Left lung (tissue), 4 donors: ENCODE measurements at regions not wholly inside any gene's neighbourhood (a gene's known extent, or its start where the extent isn't known, plus 50 kb on each side); places are given as distances from the start of the nearest gene placed in this dataset.
A peak's percentile ranks its signal among the peaks of the same experiment; 100 is the strongest.

Experiments used
- ATAC-seq: fragments of 200-7000 bp; cut with Tn5 transposase; one replicate; pipeline ENCODE4 v1.9.1; 2020; ENCODE audit warnings: moderate library complexity
- DNase-seq, 4 donors: peaks; one replicate each; pipeline ENCODE4 v3.0.0-alpha.2; 2013 to 2020
- H3K27ac ChIP-seq, 2 donors: fragments of 200-600 bp; sonication (generic) in 1 of 2; one replicate each; pipeline versions ENCODE4 v1.5.0 to v1.8.0; 2020 to 2021
- H3K27me3 ChIP-seq, 2 donors: fragments of 200-600 bp; sonication (generic) in 1 of 2; one replicate each; pipeline versions ENCODE4 v1.5.0 to v1.8.0; 2020 to 2021
- H3K36me3 ChIP-seq, 2 donors: fragments of 200-600 bp; sonication (generic) in 1 of 2; one replicate each; pipeline versions ENCODE4 v1.5.0 to v1.8.0; 2020 to 2021
- H3K4me1 ChIP-seq, 2 donors: fragments of 200-600 bp; one replicate each; pipeline ENCODE4 v1.8.0; 2021
- H3K4me3 ChIP-seq, 2 donors: fragments of 200-600 bp; sonication (generic) in 1 of 2; one replicate each; pipeline versions ENCODE4 v1.5.0 to v1.8.0; 2020 to 2021; ENCODE audit warnings: mild to moderate bottlenecking in 1 of 2
- H3K9me3 ChIP-seq, 2 donors: fragments of 200-600 bp; sonication (generic) in 1 of 2; one replicate each; pipeline versions ENCODE4 v1.5.0 to v1.8.0; 2020 to 2021
- intact Hi-C, 2 donors: fragments of 100-400 bp; cut with DNase I; formaldehyde crosslinking; loops; one replicate each; pipeline versions ENCODE4 v1.11.2 to v1.14.2; 2022
- TF ChIP-seq, protein P1 (sequence below), 2 donors: fragments of 200-600 bp; sonication (generic) in 1 of 2; IDR thresholded peaks; one replicate each; pipeline versions ENCODE4 v1.5.0 to v1.8.0; 2021; ENCODE audit warnings: antibody characterized with exemption in 2 of 2
- donor health status: DM: no; HTN: yes; CAD: no.
- donor health status: DM: no; HTN: no; CAD: no.

GRCh38 chr2:67642961-67643360, 245.8 kb downstream of the ETAA1 start:
- DNase-seq (no peak), ATAC-seq (no peak)
- intact Hi-C loops, result no loop called here
- Histone ChIP-seq H3K36me3 (no peaks in the 10 kb centered on the region), H3K4me3 (no peak overlapping the region), H3K27ac (no peak overlapping the region), H3K4me1 (no peaks in the 10 kb centered on the region), H3K9me3 (peaks cover 0 to 9% of the 10 kb centered on the region in 2 donors), H3K27me3 (no peaks in the 10 kb centered on the region)
- TF ChIP-seq, protein P1, sequence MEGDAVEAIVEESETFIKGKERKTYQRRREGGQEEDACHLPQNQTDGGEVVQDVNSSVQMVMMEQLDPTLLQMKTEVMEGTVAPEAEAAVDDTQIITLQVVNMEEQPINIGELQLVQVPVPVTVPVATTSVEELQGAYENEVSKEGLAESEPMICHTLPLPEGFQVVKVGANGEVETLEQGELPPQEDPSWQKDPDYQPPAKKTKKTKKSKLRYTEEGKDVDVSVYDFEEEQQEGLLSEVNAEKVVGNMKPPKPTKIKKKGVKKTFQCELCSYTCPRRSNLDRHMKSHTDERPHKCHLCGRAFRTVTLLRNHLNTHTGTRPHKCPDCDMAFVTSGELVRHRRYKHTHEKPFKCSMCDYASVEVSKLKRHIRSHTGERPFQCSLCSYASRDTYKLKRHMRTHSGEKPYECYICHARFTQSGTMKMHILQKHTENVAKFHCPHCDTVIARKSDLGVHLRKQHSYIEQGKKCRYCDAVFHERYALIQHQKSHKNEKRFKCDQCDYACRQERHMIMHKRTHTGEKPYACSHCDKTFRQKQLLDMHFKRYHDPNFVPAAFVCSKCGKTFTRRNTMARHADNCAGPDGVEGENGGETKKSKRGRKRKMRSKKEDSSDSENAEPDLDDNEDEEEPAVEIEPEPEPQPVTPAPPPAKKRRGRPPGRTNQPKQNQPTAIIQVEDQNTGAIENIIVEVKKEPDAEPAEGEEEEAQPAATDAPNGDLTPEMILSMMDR (IDR thresholded peaks at IDR 0.05), result no peak

GRCh38 chr2:67645280-67646138, 248.4 kb downstream of the ETAA1 start:
- intact Hi-C loops, result no loop called here

DNA sequence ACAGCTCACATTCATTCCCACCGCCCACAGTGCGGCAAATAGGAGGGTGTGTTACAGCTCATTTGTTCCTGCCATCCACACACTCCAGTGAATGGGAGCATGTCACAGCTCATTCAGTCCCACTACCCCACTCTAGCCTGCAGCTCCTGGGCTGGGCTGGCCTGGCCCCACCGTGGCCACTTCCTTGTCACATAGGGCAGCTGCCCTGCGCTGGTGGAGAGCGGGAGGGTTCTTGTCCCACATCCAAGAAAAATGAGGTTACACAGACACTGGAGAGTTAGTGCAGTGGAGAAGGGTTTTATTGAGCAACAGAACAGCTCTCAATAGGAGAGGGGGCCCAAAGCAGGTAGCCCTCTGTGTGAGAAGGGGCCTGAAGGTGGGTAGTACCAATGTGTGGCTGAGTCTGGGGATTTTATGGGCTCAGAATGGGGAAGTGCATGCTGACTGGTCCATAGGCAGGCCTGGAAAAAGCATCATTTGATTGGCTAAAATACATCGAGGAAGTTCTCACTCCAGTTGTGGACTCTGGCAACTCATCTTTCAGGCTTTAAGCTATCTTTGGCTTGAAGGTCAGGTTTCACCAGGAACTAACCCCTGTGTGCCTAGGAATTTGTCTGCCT, 249.7 kb downstream of the ETAA1 start:
- H3K36me3 ChIP-seq, result no peaks in the 10 kb centered on the region
- no peak for DNase-seq
- no peak overlapping the region for H3K4me3 ChIP-seq
- peaks cover 0 to 11% of the 10 kb centered on the region in 2 donors for H3K4me1 ChIP-seq
- TF ChIP-seq, protein P1 (IDR thresholded peaks at IDR 0.05), result no peak
- intact Hi-C loops, result no loop called here
- no peak for ATAC-seq
- no peak overlapping the region for H3K27ac ChIP-seq
- no peaks in the 10 kb centered on the region for H3K27me3 ChIP-seq
- H3K9me3 ChIP-seq, result peaks cover 0 to 9% of the 10 kb centered on the region in 2 donors

More at GRCh38 chr2:67645280-67646138, 248.4 kb downstream of the ETAA1 start:
- H3K4me3 ChIP-seq, result no peak overlapping the region
- peaks cover 0 to 9% of the 10 kb centered on the region in 2 donors for H3K9me3 ChIP-seq
- no peaks in the 10 kb centered on the region for H3K27me3 ChIP-seq
- TF ChIP-seq, protein P1 (IDR thresholded peaks at IDR 0.05), result no peak
- ATAC-seq (no peak), DNase-seq (no peak)
- no peaks in the 10 kb centered on the region for H3K36me3 ChIP-seq
- H3K4me1 ChIP-seq, result peaks cover 0 to 9% of the 10 kb centered on the region in 2 donors
- H3K27ac ChIP-seq, result no peak overlapping the region

- Histone ChIP-seq H3K9me3 (peaks cover 0 to 9% of the 10 kb centered on the region in 2 donors), H3K4me3 (no peak overlapping the region), H3K4me1 (peaks cover 0 to 11% of the 10 kb centered on the region in 2 donors), H3K36me3 (no peaks in the 10 kb centered on the region), H3K27ac (peak overlapping the region; percentile 6 to 59), H3K27me3 (no peaks in the 10 kb centered on the region)
- peak in 3 of 4 donors; percentile 34 to 91 (median 83) for DNase-seq
- ATAC-seq, result peak; percentile 61
- intact Hi-C loops, result no loop called here
- TF ChIP-seq, protein P1 (IDR thresholded peaks at IDR 0.05), result no peak
Measured at GRCh38 chr2:67649331-67650261, 252.5 kb downstream of the ETAA1 start.
